WTC11 (cell line): ENCODE measurements at regions not wholly inside any gene's neighbourhood (a gene's known extent, or its start where the extent isn't known, plus 50 kb on each side); places are given as distances from the start of the nearest gene placed in this dataset.

ENCODE experiments used
- ATAC-seq: fragments of 200-7000 bp; cut with Tn5 transposase; 2 replicates; pipeline ENCODE4 v1.10.0; 2021; ENCODE audit warnings: mild to moderate bottlenecking, moderate library complexity
- CTCF ChIA-PET: fragments of 300-600 bp; sonication (Branson Sonifier 250); formaldehyde crosslinking; loops from one replicate; lab custom pipeline; 2021; ENCODE audit warnings: antibody characterized with exemption; lab: Charles Lee
- POLR2A ChIA-PET: fragments of 350-600 bp; sonication (Branson Sonifier 250); formaldehyde crosslinking; loops from one replicate; lab custom pipeline; 2021; ENCODE audit warnings: antibody characterized with exemption; lab: Charles Lee
- DNase-seq: peaks from one replicate; pipeline ENCODE4 v3.0.0; 2021; ENCODE audit warnings: low spot score
- H3K27ac Mint-ChIP-seq: 2 replicates; pipeline ENCODE4 v1.8.0; 2021; ENCODE audit warnings: mixed read lengths
- H3K27me3 Mint-ChIP-seq: 2 replicates; pipeline ENCODE4 v1.8.0; 2021; ENCODE audit warnings: low read depth, mild to moderate bottlenecking, moderate library complexity, mixed read lengths
- H3K36me3 Mint-ChIP-seq: 2 replicates; pipeline ENCODE4 v1.8.0; 2021; ENCODE audit warnings: mixed read lengths
- H3K4me1 Mint-ChIP-seq: 2 replicates; pipeline ENCODE4 v1.8.0; 2022; ENCODE audit warnings: mixed read lengths
- H3K4me3 Mint-ChIP-seq: 2 replicates; pipeline ENCODE4 v1.8.0; 2021; ENCODE audit warnings: mild to moderate bottlenecking, moderate library complexity, mixed read lengths
- H3K9me3 Mint-ChIP-seq: 2 replicates; pipeline ENCODE4 v1.8.0; 2021; ENCODE audit warnings: mixed read lengths
- FOXJ3 ChIP-seq: sonication (generic); formaldehyde crosslinking; IDR thresholded peaks from 2 replicates; pipeline ENCODE4 v1.9.0; 2021; ENCODE audit warnings: missing genetic modification reagents, mild to moderate bottlenecking, borderline replicate concordance
- NFATC4 ChIP-seq: fragments of 250-450 bp; sonication (Bioruptor Pico); IDR thresholded peaks from 2 replicates; pipeline ENCODE4 v1.9.0; 2021; ENCODE audit warnings: mild to moderate bottlenecking
- NFE2L1 ChIP-seq: sonication (generic); formaldehyde crosslinking; IDR thresholded peaks from 2 replicates; pipeline ENCODE4 v1.8.1; 2023; ENCODE audit warnings: missing genetic modification reagents
- NR3C1 ChIP-seq: sonication (generic); formaldehyde crosslinking; conservative IDR thresholded peaks from 2 replicates; pipeline ENCODE4 v1.8.1; 2023; ENCODE audit warnings: low read depth, mild to moderate bottlenecking, missing genetic modification reagents
- ZNF232 ChIP-seq: sonication (generic); formaldehyde crosslinking; IDR thresholded peaks from 2 replicates; pipeline ENCODE4 v1.8.0; 2022; ENCODE audit warnings: mild to moderate bottlenecking, missing genetic modification reagents
- ZNF416 ChIP-seq: fragments of 250-450 bp; sonication (Bioruptor Pico); IDR thresholded peaks from 2 replicates; pipeline ENCODE4 v1.9.0; 2021; ENCODE audit warnings: mild to moderate bottlenecking, inconsistent platforms
- TF ChIP-seq, protein P1 (sequence below): sonication (generic); formaldehyde crosslinking; IDR thresholded peaks from 2 replicates; pipeline ENCODE4 v1.8.0; 2022; ENCODE audit warnings: mild to moderate bottlenecking, missing genetic modification reagents
- TF ChIP-seq, protein P2 (sequence below): sonication (generic); formaldehyde crosslinking; IDR thresholded peaks from 2 replicates; pipeline ENCODE4 v1.8.1; 2023; ENCODE audit warnings: mild to moderate bottlenecking, missing genetic modification reagents
- TF ChIP-seq, protein P3 (sequence below): fragments of 250-450 bp; sonication (Bioruptor Pico); IDR thresholded peaks from 2 replicates; pipeline ENCODE4 v1.8.0; 2021; ENCODE audit warnings: mild to moderate bottlenecking
- TF ChIP-seq, protein P4 (sequence below): sonication (generic); formaldehyde crosslinking; IDR thresholded peaks from 2 replicates; pipeline ENCODE4 v1.8.0; 2023; ENCODE audit warnings: missing genetic modification reagents, mild to moderate bottlenecking, borderline replicate concordance
- TF ChIP-seq, protein P5 (sequence below): sonication (generic); formaldehyde crosslinking; IDR thresholded peaks from 2 replicates; pipeline ENCODE4 v1.8.1; 2023; ENCODE audit warnings: mild to moderate bottlenecking, moderate library complexity, missing genetic modification reagents
- TF ChIP-seq, protein P6 (sequence below): fragments of 250-450 bp; sonication (Bioruptor Pico); IDR thresholded peaks from 2 replicates; pipeline ENCODE4 v1.9.0; 2021; ENCODE audit warnings: mild to moderate bottlenecking
- TF ChIP-seq, protein P7 (sequence below): sonication (generic); formaldehyde crosslinking; IDR thresholded peaks from 2 replicates; pipeline ENCODE4 v1.8.1; 2023; ENCODE audit warnings: mild to moderate bottlenecking, missing genetic modification reagents, moderate library complexity

DNA sequence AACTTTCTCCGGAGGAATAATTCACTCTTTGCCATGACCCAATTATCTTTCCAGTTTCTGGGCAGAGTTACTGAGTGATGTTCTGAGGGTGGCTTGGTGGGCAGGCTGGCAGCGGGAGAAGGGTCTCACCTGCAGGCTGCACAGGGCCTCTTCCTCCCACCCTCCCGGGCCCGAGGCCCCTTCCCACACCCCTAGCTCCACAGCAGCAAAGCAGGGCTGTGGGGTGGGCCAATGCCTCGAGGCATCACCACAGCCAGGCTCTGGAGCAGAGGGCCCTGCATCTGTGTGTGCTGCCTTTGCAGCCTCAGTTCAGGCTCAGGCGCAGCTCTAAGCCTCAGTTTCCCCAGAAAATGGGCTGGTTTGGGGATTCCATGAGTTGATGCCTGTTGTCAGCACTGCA, 120.2 kb upstream of the FOXD4L5 start:
- CTCF ChIA-PET, result no interaction called here
- ATAC-seq, result no peak
- POLR2A ChIA-PET, result no interaction called here
- Mint-ChIP-seq H3K9me3 (peaks cover 37% of the 10 kb centered on the region), H3K27me3 (peaks cover 24% of the 10 kb centered on the region), H3K4me3 (no peak overlapping the region), H3K4me1 (no peaks in the 10 kb centered on the region), H3K36me3 (peaks cover 44% of the 10 kb centered on the region), H3K27ac (no peak overlapping the region)
- TF ChIP-seq, protein P1, sequence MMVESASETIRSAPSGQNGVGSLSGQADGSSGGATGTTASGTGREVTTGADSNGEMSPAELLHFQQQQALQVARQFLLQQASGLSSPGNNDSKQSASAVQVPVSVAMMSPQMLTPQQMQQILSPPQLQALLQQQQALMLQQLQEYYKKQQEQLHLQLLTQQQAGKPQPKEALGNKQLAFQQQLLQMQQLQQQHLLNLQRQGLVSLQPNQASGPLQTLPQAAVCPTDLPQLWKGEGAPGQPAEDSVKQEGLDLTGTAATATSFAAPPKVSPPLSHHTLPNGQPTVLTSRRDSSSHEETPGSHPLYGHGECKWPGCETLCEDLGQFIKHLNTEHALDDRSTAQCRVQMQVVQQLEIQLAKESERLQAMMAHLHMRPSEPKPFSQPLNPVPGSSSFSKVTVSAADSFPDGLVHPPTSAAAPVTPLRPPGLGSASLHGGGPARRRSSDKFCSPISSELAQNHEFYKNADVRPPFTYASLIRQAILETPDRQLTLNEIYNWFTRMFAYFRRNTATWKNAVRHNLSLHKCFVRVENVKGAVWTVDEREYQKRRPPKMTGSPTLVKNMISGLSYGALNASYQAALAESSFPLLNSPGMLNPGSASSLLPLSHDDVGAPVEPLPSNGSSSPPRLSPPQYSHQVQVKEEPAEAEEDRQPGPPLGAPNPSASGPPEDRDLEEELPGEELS (CRISPR knock-in tag), result no peak
- TF ChIP-seq, protein P2, sequence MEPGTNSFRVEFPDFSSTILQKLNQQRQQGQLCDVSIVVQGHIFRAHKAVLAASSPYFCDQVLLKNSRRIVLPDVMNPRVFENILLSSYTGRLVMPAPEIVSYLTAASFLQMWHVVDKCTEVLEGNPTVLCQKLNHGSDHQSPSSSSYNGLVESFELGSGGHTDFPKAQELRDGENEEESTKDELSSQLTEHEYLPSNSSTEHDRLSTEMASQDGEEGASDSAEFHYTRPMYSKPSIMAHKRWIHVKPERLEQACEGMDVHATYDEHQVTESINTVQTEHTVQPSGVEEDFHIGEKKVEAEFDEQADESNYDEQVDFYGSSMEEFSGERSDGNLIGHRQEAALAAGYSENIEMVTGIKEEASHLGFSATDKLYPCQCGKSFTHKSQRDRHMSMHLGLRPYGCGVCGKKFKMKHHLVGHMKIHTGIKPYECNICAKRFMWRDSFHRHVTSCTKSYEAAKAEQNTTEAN (CRISPR knock-in tag), result no peak
- TF ChIP-seq, protein P3, sequence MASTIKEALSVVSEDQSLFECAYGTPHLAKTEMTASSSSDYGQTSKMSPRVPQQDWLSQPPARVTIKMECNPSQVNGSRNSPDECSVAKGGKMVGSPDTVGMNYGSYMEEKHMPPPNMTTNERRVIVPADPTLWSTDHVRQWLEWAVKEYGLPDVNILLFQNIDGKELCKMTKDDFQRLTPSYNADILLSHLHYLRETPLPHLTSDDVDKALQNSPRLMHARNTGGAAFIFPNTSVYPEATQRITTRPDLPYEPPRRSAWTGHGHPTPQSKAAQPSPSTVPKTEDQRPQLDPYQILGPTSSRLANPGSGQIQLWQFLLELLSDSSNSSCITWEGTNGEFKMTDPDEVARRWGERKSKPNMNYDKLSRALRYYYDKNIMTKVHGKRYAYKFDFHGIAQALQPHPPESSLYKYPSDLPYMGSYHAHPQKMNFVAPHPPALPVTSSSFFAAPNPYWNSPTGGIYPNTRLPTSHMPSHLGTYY (CRISPR knock-in tag), result no peak
- TF ChIP-seq, protein P4, sequence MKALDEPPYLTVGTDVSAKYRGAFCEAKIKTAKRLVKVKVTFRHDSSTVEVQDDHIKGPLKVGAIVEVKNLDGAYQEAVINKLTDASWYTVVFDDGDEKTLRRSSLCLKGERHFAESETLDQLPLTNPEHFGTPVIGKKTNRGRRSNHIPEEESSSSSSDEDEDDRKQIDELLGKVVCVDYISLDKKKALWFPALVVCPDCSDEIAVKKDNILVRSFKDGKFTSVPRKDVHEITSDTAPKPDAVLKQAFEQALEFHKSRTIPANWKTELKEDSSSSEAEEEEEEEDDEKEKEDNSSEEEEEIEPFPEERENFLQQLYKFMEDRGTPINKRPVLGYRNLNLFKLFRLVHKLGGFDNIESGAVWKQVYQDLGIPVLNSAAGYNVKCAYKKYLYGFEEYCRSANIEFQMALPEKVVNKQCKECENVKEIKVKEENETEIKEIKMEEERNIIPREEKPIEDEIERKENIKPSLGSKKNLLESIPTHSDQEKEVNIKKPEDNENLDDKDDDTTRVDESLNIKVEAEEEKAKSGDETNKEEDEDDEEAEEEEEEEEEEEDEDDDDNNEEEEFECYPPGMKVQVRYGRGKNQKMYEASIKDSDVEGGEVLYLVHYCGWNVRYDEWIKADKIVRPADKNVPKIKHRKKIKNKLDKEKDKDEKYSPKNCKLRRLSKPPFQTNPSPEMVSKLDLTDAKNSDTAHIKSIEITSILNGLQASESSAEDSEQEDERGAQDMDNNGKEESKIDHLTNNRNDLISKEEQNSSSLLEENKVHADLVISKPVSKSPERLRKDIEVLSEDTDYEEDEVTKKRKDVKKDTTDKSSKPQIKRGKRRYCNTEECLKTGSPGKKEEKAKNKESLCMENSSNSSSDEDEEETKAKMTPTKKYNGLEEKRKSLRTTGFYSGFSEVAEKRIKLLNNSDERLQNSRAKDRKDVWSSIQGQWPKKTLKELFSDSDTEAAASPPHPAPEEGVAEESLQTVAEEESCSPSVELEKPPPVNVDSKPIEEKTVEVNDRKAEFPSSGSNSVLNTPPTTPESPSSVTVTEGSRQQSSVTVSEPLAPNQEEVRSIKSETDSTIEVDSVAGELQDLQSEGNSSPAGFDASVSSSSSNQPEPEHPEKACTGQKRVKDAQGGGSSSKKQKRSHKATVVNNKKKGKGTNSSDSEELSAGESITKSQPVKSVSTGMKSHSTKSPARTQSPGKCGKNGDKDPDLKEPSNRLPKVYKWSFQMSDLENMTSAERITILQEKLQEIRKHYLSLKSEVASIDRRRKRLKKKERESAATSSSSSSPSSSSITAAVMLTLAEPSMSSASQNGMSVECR (CRISPR knock-in tag), result no peak
- TF ChIP-seq FOXJ3, result no peak
- no peak for DNase-seq

DNA sequence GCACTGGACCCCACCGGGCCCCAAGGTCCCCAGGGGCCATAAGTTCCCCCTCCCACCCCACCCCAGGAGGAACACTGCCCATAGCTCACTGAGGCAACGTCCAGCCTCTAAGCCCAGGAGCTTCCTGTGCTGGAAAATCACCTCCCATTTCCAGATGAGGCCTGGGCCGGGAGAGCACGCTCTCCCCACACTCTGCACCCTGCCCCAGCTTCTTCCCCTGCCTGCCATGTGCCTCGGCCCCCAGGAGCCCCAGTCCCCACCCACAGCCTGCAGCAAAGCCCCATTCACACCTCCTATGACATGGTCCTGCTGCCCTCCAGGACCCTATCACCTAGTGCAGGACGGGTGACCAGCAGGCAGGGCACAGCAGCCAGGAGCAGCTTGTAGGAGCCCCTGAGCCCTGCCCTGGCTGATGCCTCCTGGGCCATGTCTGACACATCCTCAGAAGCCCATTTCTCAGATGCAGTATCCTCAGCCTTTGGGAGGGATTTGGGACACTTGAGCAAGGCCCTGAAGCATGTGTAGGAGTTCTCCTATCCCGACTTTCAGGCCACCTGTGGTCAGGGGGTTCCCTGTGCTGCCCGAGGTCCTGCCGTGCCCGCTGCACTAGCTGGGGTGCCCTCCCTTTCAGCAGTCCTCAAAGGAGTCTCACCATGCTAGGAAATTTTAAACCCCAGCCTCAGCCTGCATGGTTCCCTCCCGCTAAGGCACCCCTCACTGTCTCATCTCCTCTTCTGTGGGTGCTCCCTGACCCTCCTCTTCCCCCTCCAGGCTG, 119.4 kb upstream of the FOXD4L5 start:
- DNase-seq, result no peak
- ChIA-PET CTCF (no interaction called here), POLR2A (no interaction called here)
- ATAC-seq, result no peak
- H3K27ac Mint-ChIP-seq, result no peak overlapping the region
- TF ChIP-seq NFATC4 (CRISPR knock-in tag) (no peak), NR3C1 (CRISPR knock-in tag) (no peak), NFE2L1 (no peak), ZNF232 (CRISPR knock-in tag) (no peak), ZNF416 (CRISPR knock-in tag) (no peak)
- TF ChIP-seq, protein P5, sequence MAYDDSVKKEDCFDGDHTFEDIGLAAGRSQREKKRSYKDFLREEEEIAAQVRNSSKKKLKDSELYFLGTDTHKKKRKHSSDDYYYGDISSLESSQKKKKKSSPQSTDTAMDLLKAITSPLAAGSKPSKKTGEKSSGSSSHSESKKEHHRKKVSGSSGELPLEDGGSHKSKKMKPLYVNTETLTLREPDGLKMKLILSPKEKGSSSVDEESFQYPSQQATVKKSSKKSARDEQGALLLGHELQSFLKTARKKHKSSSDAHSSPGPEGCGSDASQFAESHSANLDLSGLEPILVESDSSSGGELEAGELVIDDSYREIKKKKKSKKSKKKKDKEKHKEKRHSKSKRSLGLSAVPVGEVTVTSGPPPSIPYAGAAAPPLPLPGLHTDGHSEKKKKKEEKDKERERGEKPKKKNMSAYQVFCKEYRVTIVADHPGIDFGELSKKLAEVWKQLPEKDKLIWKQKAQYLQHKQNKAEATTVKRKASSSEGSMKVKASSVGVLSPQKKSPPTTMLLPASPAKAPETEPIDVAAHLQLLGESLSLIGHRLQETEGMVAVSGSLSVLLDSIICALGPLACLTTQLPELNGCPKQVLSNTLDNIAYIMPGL (CRISPR knock-in tag), result no peak
- TF ChIP-seq, protein P6, sequence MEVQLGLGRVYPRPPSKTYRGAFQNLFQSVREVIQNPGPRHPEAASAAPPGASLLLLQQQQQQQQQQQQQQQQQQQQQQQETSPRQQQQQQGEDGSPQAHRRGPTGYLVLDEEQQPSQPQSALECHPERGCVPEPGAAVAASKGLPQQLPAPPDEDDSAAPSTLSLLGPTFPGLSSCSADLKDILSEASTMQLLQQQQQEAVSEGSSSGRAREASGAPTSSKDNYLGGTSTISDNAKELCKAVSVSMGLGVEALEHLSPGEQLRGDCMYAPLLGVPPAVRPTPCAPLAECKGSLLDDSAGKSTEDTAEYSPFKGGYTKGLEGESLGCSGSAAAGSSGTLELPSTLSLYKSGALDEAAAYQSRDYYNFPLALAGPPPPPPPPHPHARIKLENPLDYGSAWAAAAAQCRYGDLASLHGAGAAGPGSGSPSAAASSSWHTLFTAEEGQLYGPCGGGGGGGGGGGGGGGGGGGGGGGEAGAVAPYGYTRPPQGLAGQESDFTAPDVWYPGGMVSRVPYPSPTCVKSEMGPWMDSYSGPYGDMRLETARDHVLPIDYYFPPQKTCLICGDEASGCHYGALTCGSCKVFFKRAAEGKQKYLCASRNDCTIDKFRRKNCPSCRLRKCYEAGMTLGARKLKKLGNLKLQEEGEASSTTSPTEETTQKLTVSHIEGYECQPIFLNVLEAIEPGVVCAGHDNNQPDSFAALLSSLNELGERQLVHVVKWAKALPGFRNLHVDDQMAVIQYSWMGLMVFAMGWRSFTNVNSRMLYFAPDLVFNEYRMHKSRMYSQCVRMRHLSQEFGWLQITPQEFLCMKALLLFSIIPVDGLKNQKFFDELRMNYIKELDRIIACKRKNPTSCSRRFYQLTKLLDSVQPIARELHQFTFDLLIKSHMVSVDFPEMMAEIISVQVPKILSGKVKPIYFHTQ (CRISPR knock-in tag), result no peak
- TF ChIP-seq, protein P7, sequence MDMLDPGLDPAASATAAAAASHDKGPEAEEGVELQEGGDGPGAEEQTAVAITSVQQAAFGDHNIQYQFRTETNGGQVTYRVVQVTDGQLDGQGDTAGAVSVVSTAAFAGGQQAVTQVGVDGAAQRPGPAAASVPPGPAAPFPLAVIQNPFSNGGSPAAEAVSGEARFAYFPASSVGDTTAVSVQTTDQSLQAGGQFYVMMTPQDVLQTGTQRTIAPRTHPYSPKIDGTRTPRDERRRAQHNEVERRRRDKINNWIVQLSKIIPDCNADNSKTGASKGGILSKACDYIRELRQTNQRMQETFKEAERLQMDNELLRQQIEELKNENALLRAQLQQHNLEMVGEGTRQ (CRISPR knock-in tag), result no peak
- H3K4me3 Mint-ChIP-seq, result no peak overlapping the region
- peaks cover 33% of the 10 kb centered on the region for H3K9me3 Mint-ChIP-seq
- peaks cover 20% of the 10 kb centered on the region for H3K27me3 Mint-ChIP-seq
- peaks cover 37% of the 10 kb centered on the region for H3K36me3 Mint-ChIP-seq
- H3K4me1 Mint-ChIP-seq, result no peaks in the 10 kb centered on the region
